ENCODE measurements at regions not wholly inside any gene's neighbourhood (a gene's known extent, or its start where the extent isn't known, plus 50 kb on each side); places are given as distances from the start of the nearest gene placed in this dataset.

DNA sequence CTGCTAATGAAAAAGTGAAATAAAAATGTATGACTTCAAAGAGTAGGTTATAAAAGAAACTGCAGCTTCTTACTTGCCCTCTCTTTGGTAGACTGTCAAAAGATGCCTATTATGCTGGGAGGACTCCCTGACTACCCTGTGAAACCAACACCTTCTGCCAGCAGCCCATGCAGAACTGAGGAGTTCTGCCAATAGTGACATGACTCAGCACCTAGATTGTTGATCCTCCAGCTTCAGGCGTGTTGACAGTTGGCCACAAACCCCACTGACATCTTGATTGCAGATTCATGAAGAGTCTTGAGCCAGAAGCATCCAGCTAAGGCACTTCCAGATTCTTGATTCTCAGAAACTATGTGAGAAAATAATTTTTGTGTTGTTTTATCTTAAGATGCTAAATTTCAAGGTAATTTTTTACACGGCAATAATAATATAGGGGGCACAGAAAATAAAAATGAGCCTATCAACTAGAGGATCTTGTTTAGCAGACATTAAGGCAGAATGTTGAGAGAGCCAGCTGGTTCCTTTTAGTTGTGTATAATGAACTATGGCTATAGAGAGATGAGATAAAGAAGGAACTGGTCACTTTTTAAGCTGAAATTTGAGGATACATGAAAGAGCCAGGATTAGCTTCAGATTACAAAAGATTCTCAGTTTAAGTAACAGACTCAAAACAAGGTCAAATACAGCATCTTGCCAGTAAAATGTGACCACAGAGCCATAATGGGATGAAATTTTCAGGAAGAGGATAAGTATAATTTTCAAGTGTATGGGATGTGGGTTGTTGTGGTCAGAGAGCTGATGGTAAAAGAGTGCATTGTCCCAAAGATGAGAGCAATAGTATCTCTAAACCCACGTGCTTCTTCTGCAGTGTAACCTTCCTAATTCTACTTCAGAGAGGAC, 588.7 kb upstream of the CBLB start:
- H3K9ac ChIP-seq: no peak overlapping the region
- TF ChIP-seq TCF12 (IDR thresholded peaks at IDR 0.05): peak; percentile 77
- no peak for TF ChIP-seq RXRA (IDR thresholded peaks at IDR 0.05; ENCODE audit: borderline replicate concordance, low read depth)
- TF ChIP-seq FOSL2 (IDR thresholded peaks at IDR 0.05; ENCODE audit: borderline replicate concordance, low read depth): peak; percentile 61; the same call in 1 of the 2 replicates
- TF ChIP-seq YY1 (IDR thresholded peaks at IDR 0.05; ENCODE audit: low read depth): no peak
- TF ChIP-seq, protein P1, sequence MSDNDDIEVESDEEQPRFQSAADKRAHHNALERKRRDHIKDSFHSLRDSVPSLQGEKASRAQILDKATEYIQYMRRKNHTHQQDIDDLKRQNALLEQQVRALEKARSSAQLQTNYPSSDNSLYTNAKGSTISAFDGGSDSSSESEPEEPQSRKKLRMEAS (IDR thresholded peaks at IDR 0.05; ENCODE audit: low read depth): 0 out of 2 replicates have a peak, but pooled peaks have one; percentile 24
- peak; percentile 37; the same call in 1 of the 2 replicates for TF ChIP-seq JUND (IDR thresholded peaks at IDR 0.05)
- TF ChIP-seq NFIC (IDR thresholded peaks at IDR 0.05; ENCODE audit: borderline replicate concordance): peak; percentile 74
- TF ChIP-seq, protein P2, sequence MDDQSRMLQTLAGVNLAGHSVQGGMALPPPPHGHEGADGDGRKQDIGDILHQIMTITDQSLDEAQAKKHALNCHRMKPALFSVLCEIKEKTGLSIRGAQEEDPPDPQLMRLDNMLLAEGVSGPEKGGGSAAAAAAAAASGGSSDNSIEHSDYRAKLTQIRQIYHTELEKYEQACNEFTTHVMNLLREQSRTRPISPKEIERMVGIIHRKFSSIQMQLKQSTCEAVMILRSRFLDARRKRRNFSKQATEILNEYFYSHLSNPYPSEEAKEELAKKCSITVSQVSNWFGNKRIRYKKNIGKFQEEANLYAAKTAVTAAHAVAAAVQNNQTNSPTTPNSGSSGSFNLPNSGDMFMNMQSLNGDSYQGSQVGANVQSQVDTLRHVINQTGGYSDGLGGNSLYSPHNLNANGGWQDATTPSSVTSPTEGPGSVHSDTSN (IDR thresholded peaks at IDR 0.05): peak; percentile 84
- no peak overlapping the region for H3K4me2 ChIP-seq
- no peak for DNase-seq
- no peak overlapping the region for H2AFZ ChIP-seq (ENCODE audit: low read depth)
- H3K27me3 ChIP-seq (ENCODE audit: insufficient read depth): no peaks in the 10 kb centered on the region
- peaks cover 3 to 4% of the 10 kb centered on the region in 2 experiments; a peak in 1 of 4 replicates for H3K4me1 ChIP-seq (ENCODE audit: control insufficient read depth in 1 of 2, insufficient read depth in 2 of 2, low read depth in 1 of 2, low read length in 1 of 2)
- H3K9me3 ChIP-seq: no peaks in the 10 kb centered on the region
- ChIA-PET CTCF (interaction anchor here (1.6 kb wide), 1 partner anchor 13 kb away, joined by 4 read pairs; no protein-coding TSS in a partner anchor), POLR2A (no interaction called here)
- no peak overlapping the region for H3K4me3 ChIP-seq (ENCODE audit: low read depth in 2 of 2, low read length in 1 of 2)
- H3K9me2 ChIP-seq: no peaks in the 10 kb centered on the region
- no peaks in the 10 kb centered on the region for H4K20me1 ChIP-seq (ENCODE audit: insufficient read depth)
- H3K27ac ChIP-seq (ENCODE audit: low read depth in 2 of 2, low read length in 1 of 2): peak overlapping the region in 1 of 2 experiments; percentile 29; a peak in 1 of 4 replicates
- 50% methylated on average over 3 of the region's 3 CpGs for WGBS (ENCODE audit: low lambda C conversion rate)
- no peaks in the 10 kb centered on the region for H3K79me2 ChIP-seq (ENCODE audit: insufficient read depth)
- H3K36me3 ChIP-seq (replicated peaks in 1 of 2; ENCODE audit: control insufficient read depth in 1 of 2, insufficient read depth in 2 of 2, low read length in 1 of 2): no peaks in the 10 kb centered on the region
- peaks cover 13% of the 10 kb centered on the region for H3F3A ChIP-seq (replicated peaks; ENCODE audit: insufficient read depth)

DNA sequence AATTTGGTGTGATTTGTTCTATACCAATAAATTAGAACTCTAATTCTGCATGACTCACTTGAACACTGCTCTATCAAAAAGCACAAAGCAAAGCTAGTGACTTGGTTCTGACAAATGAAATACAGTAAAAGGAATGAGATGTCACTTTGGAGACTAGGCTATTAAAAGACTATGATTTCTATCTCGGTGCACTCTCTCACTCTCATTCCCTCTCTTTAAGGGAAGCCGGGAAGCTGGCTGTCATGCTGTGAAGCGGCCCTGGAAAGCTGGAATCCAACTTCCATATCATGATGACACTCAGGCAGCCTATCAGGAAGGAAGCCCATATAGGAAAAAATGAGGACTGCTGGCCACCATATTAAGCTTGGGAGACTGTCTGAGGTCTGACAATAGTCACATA, 590.1 kb upstream of the CBLB start:
- Histone ChIP-seq H3K9ac (no peak overlapping the region), H4K20me1 (ENCODE audit: insufficient read depth) (no peaks in the 10 kb centered on the region), H3K4me1 (ENCODE audit: control insufficient read depth in 1 of 2, insufficient read depth in 2 of 2, low read depth in 1 of 2, low read length in 1 of 2) (peaks cover 3 to 4% of the 10 kb centered on the region in 2 experiments; a peak in 1 of 4 replicates), H2AFZ (ENCODE audit: low read depth) (no peak overlapping the region), H3K4me2 (no peak overlapping the region), H3K9me3 (0 out of 2 replicates have a peak, but pooled peaks cover 3% of the 10 kb centered on the region), H3K79me2 (ENCODE audit: insufficient read depth) (no peaks in the 10 kb centered on the region), H3F3A (replicated peaks; ENCODE audit: insufficient read depth) (peaks cover 13% of the 10 kb centered on the region), H3K4me3 (ENCODE audit: low read depth in 2 of 2, low read length in 1 of 2) (no peak overlapping the region), H3K27ac (ENCODE audit: low read depth in 2 of 2, low read length in 1 of 2) (no peak overlapping the region), H3K27me3 (ENCODE audit: insufficient read depth) (no peaks in the 10 kb centered on the region), H3K9me2 (no peaks in the 10 kb centered on the region), H3K36me3 (replicated peaks in 1 of 2; ENCODE audit: control insufficient read depth in 1 of 2, insufficient read depth in 2 of 2, low read length in 1 of 2) (no peaks in the 10 kb centered on the region)
- ChIA-PET CTCF (no interaction called here), POLR2A (no interaction called here)
- no peak for DNase-seq
- TF ChIP-seq, protein P2 (IDR thresholded peaks at IDR 0.05): no peak
- TF ChIP-seq GATA2 (CRISPR knock-in tag; IDR thresholded peaks at IDR 0.05) (no peak), POLR2AphosphoS5 (IDR thresholded peaks at IDR 0.05; ENCODE audit: low read depth, low read length) (no peak), EZH2phosphoT487 (IDR thresholded peaks at IDR 0.05; ENCODE audit: borderline replicate concordance, low read depth) (no peak)
- 94% methylated on average over 3 of the region's 3 CpGs for WGBS (ENCODE audit: low lambda C conversion rate)

Data from SK-N-SH (cell line).